Mammary epithelial cell (primary cell): ENCODE measurements at regions not wholly inside any gene's neighbourhood (a gene's known extent, or its start where the extent isn't known, plus 50 kb on each side); places are given as distances from the start of the nearest gene placed in this dataset.

Source experiments
- EZH2 ChIP-seq: IDR thresholded peaks from 2 replicates; pipeline ENCODE4 v1.6.1; 2012; ENCODE audit warnings: low read length, inconsistent platforms, borderline replicate concordance
- TF ChIP-seq, protein P1 (sequence below), 2 donors: IDR thresholded peaks in 1 of 2; conservative IDR thresholded peaks in 1 of 2; 2 replicates each; pipeline ENCODE4 v1.5.1; 2011 to 2012; ENCODE audit warnings: inconsistent platforms in 2 of 2, low read length in 2 of 2, mild to moderate bottlenecking in 2 of 2, control low read depth in 1 of 2, low read depth in 1 of 2; ENCODE audit not compliant: insufficient read depth in 1 of 2; ENCODE audit errors: extremely low read depth in 1 of 2

DNA sequence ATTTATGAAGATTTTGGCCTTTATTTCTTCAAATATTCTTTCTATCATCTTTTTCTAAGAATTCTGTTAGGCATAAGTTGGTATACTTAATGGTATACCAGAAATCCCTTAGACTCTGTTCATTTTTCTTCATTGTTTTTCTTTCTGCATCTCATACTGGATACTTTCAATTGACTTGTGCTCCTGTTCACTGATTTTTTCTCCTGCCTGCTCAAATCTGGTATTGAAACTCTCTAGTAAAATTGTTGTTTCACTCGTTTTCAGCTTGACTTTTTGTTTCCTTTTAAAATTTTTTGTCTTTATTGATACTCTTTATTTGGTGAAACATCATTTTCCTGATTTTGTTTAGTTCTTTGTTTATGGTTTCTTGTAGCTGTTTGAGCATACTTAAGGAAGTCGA, 243.2 kb downstream of the TRIB2 start:
- TF ChIP-seq EZH2: no peak
- TF ChIP-seq, protein P1, sequence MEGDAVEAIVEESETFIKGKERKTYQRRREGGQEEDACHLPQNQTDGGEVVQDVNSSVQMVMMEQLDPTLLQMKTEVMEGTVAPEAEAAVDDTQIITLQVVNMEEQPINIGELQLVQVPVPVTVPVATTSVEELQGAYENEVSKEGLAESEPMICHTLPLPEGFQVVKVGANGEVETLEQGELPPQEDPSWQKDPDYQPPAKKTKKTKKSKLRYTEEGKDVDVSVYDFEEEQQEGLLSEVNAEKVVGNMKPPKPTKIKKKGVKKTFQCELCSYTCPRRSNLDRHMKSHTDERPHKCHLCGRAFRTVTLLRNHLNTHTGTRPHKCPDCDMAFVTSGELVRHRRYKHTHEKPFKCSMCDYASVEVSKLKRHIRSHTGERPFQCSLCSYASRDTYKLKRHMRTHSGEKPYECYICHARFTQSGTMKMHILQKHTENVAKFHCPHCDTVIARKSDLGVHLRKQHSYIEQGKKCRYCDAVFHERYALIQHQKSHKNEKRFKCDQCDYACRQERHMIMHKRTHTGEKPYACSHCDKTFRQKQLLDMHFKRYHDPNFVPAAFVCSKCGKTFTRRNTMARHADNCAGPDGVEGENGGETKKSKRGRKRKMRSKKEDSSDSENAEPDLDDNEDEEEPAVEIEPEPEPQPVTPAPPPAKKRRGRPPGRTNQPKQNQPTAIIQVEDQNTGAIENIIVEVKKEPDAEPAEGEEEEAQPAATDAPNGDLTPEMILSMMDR (conservative IDR thresholded peaks at IDR 0.05 in 1 of 2, IDR thresholded peaks at IDR 0.05 in 1 of 2; ENCODE audit: extremely low read depth in 1 of 2, insufficient read depth in 1 of 2, low read depth in 1 of 2, low read length in 2 of 2): no peak
